22Rv1 (cell line): ENCODE measurements at regions not wholly inside any gene's neighbourhood (a gene's known extent, or its start where the extent isn't known, plus 50 kb on each side); places are given as distances from the start of the nearest gene placed in this dataset.

ENCODE experiments used
- H3K27ac ChIP-seq: fragments of 450-650 bp; 2 replicates; pipeline ENCODE4 v1.5.1; 2017
- CTCF ChIP-seq: fragments of 450-650 bp; IDR thresholded peaks from 2 replicates; pipeline ENCODE4 v1.5.1; 2017; ENCODE audit warnings: mild to moderate bottlenecking
- ZFX ChIP-seq: fragments of 450-650 bp; IDR thresholded peaks from 2 replicates; pipeline ENCODE4 v1.6.1; 2017; ENCODE audit warnings: antibody characterized with exemption, borderline replicate concordance

GRCh38 chr12:30828686-30829085, 73.9 kb upstream of the CAPRIN2 start:
- TF ChIP-seq ZFX (no peak), CTCF (no peak)
- no peak overlapping the region for H3K27ac ChIP-seq

- H3K27ac ChIP-seq = no peak overlapping the region
- TF ChIP-seq CTCF = no peak
- TF ChIP-seq ZFX = no peak
Observed at GRCh38 chr12:30827101-30828066, 72.6 kb upstream of the CAPRIN2 start.

GRCh38 chr12:30826276-30826675, 71.5 kb upstream of the CAPRIN2 start:
- no peak overlapping the region for H3K27ac ChIP-seq
- TF ChIP-seq CTCF (no peak), ZFX (no peak)

- H3K27ac ChIP-seq = no peak overlapping the region
- TF ChIP-seq ZFX (no peak), CTCF (no peak)
Observed at GRCh38 chr12:30825341-30825740, 70.6 kb upstream of the CAPRIN2 start.

GRCh38 chr12:30824311-30824710, 69.6 kb upstream of the CAPRIN2 start:
- TF ChIP-seq CTCF (no peak), ZFX (no peak)
- no peak overlapping the region for H3K27ac ChIP-seq

GRCh38 chr12:30823764-30824163, 69.0 kb upstream of the CAPRIN2 start:
- TF ChIP-seq CTCF = no peak
- TF ChIP-seq ZFX = no peak
- H3K27ac ChIP-seq = no peak overlapping the region

GRCh38 chr12:30823156-30823699, 68.5 kb upstream of the CAPRIN2 start:
- TF ChIP-seq ZFX = no peak
- TF ChIP-seq CTCF = no peak
- no peak overlapping the region for H3K27ac ChIP-seq
